MCF 10A (cell line): ENCODE measurements at regions not wholly inside any gene's neighbourhood (a gene's known extent, or its start where the extent isn't known, plus 50 kb on each side); places are given as distances from the start of the nearest gene placed in this dataset.

Source experiments
- BruUV-seq: library from RNA; stranded (reverse); fragments of 400-500 nt; replicated peaks from 2 replicates; lab custom pipeline; 2021; lab: Mats Ljungman, UMichigan
- CTCF ChIA-PET: fragments of 300-600 bp; sonication (Branson Sonifier 250); formaldehyde crosslinking; extraction: SDS; loops from one replicate; lab custom pipeline; 2021; ENCODE audit warnings: antibody characterized with exemption, inconsistent platforms; lab: Yijun Ruan, JAX
- POLR2A ChIA-PET: fragments of 300-600, 350-650 bp; sonication (Branson Sonifier 250); formaldehyde crosslinking; extraction: SDS; loops from one replicate; lab custom pipeline; 2020; ENCODE audit warnings: antibody characterized with exemption, inconsistent platforms; lab: Yijun Ruan, JAX
- DNase-seq: peaks from one replicate; pipeline ENCODE4 v3.0.0-alpha.2; 2018; ENCODE audit not compliant: unreplicated experiment
- H3K27ac Mint-ChIP-seq: one replicate; pipeline ENCODE4 v1.8.0; 2022; ENCODE audit warnings: mild to moderate bottlenecking, low read depth, mixed read lengths; ENCODE audit not compliant: unreplicated experiment
- H3K27me3 Mint-ChIP-seq: one replicate; pipeline ENCODE4 v1.8.0; 2022; ENCODE audit warnings: mixed read lengths; ENCODE audit not compliant: insufficient read depth, unreplicated experiment
- H3K36me3 Mint-ChIP-seq: one replicate; pipeline ENCODE4 v1.8.0; 2022; ENCODE audit warnings: mild to moderate bottlenecking, moderate library complexity, mixed read lengths; ENCODE audit not compliant: insufficient read depth, unreplicated experiment
- H3K4me1 Mint-ChIP-seq: one replicate; pipeline ENCODE4 v1.8.0; 2022; ENCODE audit warnings: mixed read lengths; ENCODE audit not compliant: insufficient read depth, unreplicated experiment
- H3K4me3 Mint-ChIP-seq: one replicate; pipeline ENCODE4 v1.8.0; 2022; ENCODE audit warnings: mild to moderate bottlenecking, moderate library complexity, mixed read lengths; ENCODE audit not compliant: unreplicated experiment
- H3K9me3 Mint-ChIP-seq: one replicate; pipeline ENCODE4 v1.8.0; 2022; ENCODE audit warnings: mixed read lengths; ENCODE audit not compliant: unreplicated experiment
- CTCF ChIP-seq: fragments of 200-600 bp; IDR thresholded peaks from one replicate; pipeline ENCODE4 v1.8.0; 2022; ENCODE audit warnings: antibody characterized with exemption, mild to moderate bottlenecking; ENCODE audit not compliant: unreplicated experiment
- intact Hi-C: fragments of 100-400 bp; cut with micrococcal nuclease; formaldehyde crosslinking; loops from 2 replicates; pipeline ENCODE4 v1.14.1; 2022

DNA sequence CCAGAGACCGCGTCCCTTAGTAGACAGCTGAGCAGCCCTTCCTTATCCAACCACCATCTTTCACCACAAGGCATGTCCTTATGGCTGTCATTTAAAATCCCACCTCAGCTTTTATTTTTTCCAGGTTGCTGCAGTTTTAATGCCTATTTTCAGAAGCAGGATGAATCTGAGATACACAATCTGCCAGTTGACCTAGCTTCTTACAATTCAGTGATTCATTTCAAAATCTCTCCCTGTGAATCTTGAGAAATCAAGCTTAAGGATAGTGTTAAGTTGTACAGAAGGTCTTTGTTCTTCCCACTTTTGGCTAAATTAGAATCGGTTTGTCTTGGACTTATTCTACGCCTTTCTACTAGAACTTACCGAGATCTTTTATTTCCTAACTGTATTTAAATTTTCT, 522.3 kb upstream of the CFAP20DC start:
- no TSS peak for BruUV-seq
- intact Hi-C loops = loop anchor here (10.0 kb wide), 1 partner anchor 733 kb away; no protein-coding TSS in a partner anchor
- peaks cover 32% of the 10 kb centered on the region for H3K4me1 Mint-ChIP-seq
- H3K9me3 Mint-ChIP-seq = no peaks in the 10 kb centered on the region
- CTCF ChIA-PET = interaction anchor here (0.6 to 8.2 kb wide), 5 partner anchors 73 to 574 kb away, joined by 3 to 124 read pairs (median 3); no protein-coding TSS in a partner anchor
- TF ChIP-seq CTCF = no peak
- DNase-seq = no peak
- no peaks in the 10 kb centered on the region for H3K27me3 Mint-ChIP-seq
- POLR2A ChIA-PET = interaction anchor here (0.9 to 1.4 kb wide), 2 partner anchors 9 to 13 kb away, joined by 3 to 5 read pairs; no protein-coding TSS in a partner anchor
- no peak overlapping the region for H3K4me3 Mint-ChIP-seq
- H3K27ac Mint-ChIP-seq = peak overlapping the region; percentile 49
- H3K36me3 Mint-ChIP-seq = no peaks in the 10 kb centered on the region

DNA sequence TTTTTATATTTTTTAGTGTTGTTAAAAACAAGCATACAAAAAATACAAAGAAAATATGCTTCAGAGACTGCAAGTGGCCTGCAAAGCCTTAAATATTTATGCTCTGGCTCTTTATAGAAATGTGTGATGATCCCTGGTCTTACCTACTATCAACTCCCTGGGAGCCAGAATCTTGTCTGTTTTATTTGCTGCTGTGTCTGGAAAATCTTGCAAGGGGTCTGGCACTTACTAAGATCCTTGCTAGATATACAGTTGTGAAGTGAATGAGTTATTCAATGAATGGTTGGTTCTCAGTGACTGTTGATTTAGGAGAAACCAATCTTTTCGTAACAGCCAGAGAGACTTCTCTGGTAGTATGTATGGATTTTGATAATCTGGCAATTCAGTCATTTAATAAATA, 521.0 kb upstream of the CFAP20DC start:
- H3K4me3 Mint-ChIP-seq = no peak overlapping the region
- no peaks in the 10 kb centered on the region for H3K9me3 Mint-ChIP-seq
- H3K27ac Mint-ChIP-seq = no peak overlapping the region
- BruUV-seq = no TSS peak
- ChIA-PET CTCF (interaction anchor here (0.6 to 8.2 kb wide), 2 partner anchors 58 to 285 kb away, joined by 4 to 124 read pairs; no protein-coding TSS in a partner anchor), POLR2A (interaction anchor here (0.6 kb wide), 2 partner anchors 285 to 358 kb away, joined by 3 read pairs; no protein-coding TSS in a partner anchor)
- no peak for DNase-seq
- H3K36me3 Mint-ChIP-seq = no peaks in the 10 kb centered on the region
- H3K4me1 Mint-ChIP-seq = peaks cover 44% of the 10 kb centered on the region
- H3K27me3 Mint-ChIP-seq = no peaks in the 10 kb centered on the region
- intact Hi-C loops = loop anchor here (10.0 kb wide), 1 partner anchor 734 kb away; no protein-coding TSS in a partner anchor
- no peak for TF ChIP-seq CTCF

GRCh38 chr3:59567661-59568060, 517.8 kb upstream of the CFAP20DC start:
- BruUV-seq = no TSS peak
- no peak for DNase-seq
- Mint-ChIP-seq H3K27ac (peak overlapping the region; percentile 64), H3K36me3 (no peaks in the 10 kb centered on the region), H3K9me3 (no peaks in the 10 kb centered on the region), H3K4me1 (peaks cover 40% of the 10 kb centered on the region), H3K4me3 (no peak overlapping the region), H3K27me3 (no peaks in the 10 kb centered on the region)
- POLR2A ChIA-PET = interaction anchor here (0.9 to 1.5 kb wide), 5 partner anchors 8 to 251 kb away, joined by 3 to 8 read pairs (median 4); no protein-coding TSS in a partner anchor
- intact Hi-C loops = no loop called here
- TF ChIP-seq CTCF = no peak
- CTCF ChIA-PET = interaction anchor here (0.6 to 1.3 kb wide), 6 partner anchors 10 to 572 kb away, joined by 3 to 5 read pairs (median 4); no protein-coding TSS in a partner anchor

- BruUV-seq = no TSS peak
- no peaks in the 10 kb centered on the region for H3K27me3 Mint-ChIP-seq
- POLR2A ChIA-PET = interaction anchor here (0.7 to 1.9 kb wide), 12 partner anchors 8 to 1140 kb away, joined by 3 to 17 read pairs (median 4); no protein-coding TSS in a partner anchor
- peaks cover 38% of the 10 kb centered on the region for H3K4me1 Mint-ChIP-seq
- peak overlapping the region; percentile 82 for H3K27ac Mint-ChIP-seq
- CTCF ChIA-PET = interaction anchor here (1.0 to 1.5 kb wide), 3 partner anchors 8 to 22 kb away, joined by 3 to 7 read pairs (median 3); no protein-coding TSS in a partner anchor
- H3K36me3 Mint-ChIP-seq = no peaks in the 10 kb centered on the region
- DNase-seq = peak; percentile 81
- H3K9me3 Mint-ChIP-seq = no peaks in the 10 kb centered on the region
- intact Hi-C loops = no loop called here
- H3K4me3 Mint-ChIP-seq = no peak overlapping the region
- TF ChIP-seq CTCF = no peak
These were observed 516.7 kb upstream of the CFAP20DC start for GRCh38 chr3:59566481-59566975.
